Skeletal muscle satellite cell (primary cell): ENCODE measurements at regions not wholly inside any gene's neighbourhood (a gene's known extent, or its start where the extent isn't known, plus 50 kb on each side); places are given as distances from the start of the nearest gene placed in this dataset.
A peak's percentile ranks its signal among the peaks of the same experiment; 100 is the strongest.

ENCODE experiments used
- H3K27me3 ChIP-seq: 2 replicates; pipeline ENCODE4 v1.7.0; 2013; ENCODE audit warnings: low read length; ENCODE audit not compliant: control insufficient read depth, insufficient read depth
- H3K36me3 ChIP-seq: 2 replicates; pipeline ENCODE4 v1.7.0; 2013; ENCODE audit warnings: mild to moderate bottlenecking, control low read depth, low read length; ENCODE audit not compliant: insufficient read depth
- H3K4me1 ChIP-seq: 2 replicates; pipeline ENCODE4 v1.7.0; 2013; ENCODE audit warnings: low read length; ENCODE audit not compliant: control insufficient read depth, insufficient read depth
- H3K4me2 ChIP-seq: 2 replicates; pipeline ENCODE4 v1.7.0; 2013; ENCODE audit warnings: mild to moderate bottlenecking, low read length
- H3K4me3 ChIP-seq: 2 replicates; pipeline ENCODE4 v1.7.0; 2013; ENCODE audit warnings: low read length
- H3K9ac ChIP-seq: 2 replicates; pipeline ENCODE4 v1.7.0; 2013; ENCODE audit warnings: mild to moderate bottlenecking, low read depth, low read length, moderate library complexity
- H3K9me3 ChIP-seq: replicated peaks from 2 replicates; pipeline ENCODE4 v1.7.0; 2013; ENCODE audit warnings: mild to moderate bottlenecking, control low read depth, low read length

DNA sequence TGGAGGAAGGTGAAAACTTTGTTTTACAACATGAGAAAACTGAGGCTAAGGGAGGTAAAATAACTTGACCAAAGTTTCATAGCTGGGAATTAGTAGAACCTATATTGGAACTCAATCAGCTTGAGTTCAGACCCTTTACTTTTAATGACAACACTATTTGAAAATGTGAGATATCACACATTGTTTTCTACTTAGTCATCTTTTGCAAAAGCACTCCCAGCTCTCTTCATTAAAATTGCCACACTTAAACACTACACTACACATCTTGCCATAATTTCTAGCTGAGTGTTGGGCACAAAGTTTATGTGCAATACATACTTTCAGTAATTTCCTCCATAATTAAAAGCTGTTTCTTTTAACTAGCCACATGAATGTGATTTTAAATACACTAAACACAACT lies 230.4 kb upstream of the DCBLD2 start:
- Histone ChIP-seq H3K36me3 (no peaks in the 10 kb centered on the region), H3K9me3 (no peaks in the 10 kb centered on the region), H3K4me1 (peaks cover 29% of the 10 kb centered on the region), H3K4me2 (no peak overlapping the region), H3K27me3 (no peaks in the 10 kb centered on the region), H3K9ac (no peak overlapping the region), H3K4me3 (no peak overlapping the region)

DNA sequence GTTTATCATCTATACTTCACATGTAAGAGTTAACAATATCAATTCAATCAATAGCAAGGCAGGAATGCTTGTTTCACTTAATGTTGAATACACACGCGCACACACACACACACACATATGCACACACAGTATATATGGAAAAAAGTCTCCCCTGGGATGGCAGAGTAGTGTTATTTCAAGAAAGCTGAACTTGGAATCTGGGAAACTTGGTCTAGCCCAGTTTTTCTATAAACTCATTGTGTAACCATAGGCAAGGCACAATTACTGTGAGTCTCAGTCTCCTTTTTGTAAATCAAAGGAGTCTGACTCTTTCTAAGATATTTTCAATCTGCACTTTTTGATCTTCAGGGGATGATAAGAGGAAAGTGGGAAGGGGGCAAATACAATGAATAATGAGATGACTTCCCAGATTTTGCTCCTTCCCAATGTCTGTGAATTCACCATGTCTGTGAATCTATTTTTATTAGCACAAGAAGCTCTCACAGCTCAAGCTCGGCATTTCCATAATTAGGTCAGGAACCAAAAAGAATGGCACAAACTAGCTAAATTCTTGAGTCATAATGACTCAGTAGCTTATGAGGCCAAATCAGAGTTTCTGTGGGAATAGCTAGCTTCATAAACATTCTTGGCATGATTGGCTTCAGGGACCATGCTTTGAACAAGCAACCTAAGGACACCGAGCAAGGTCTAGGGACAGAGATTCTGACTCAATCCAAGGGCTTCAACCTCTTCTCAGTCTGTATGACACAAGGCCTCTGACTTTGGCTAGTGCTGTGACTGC lies 227.4 kb upstream of the DCBLD2 start:
- H3K4me3 ChIP-seq, result no peak overlapping the region
- peaks cover 40% of the 10 kb centered on the region for H3K4me1 ChIP-seq
- H3K9me3 ChIP-seq, result no peaks in the 10 kb centered on the region
- peak overlapping the region; percentile 36 for H3K4me2 ChIP-seq
- H3K27me3 ChIP-seq, result no peaks in the 10 kb centered on the region
- H3K9ac ChIP-seq, result peak overlapping the region; percentile 65
- no peaks in the 10 kb centered on the region for H3K36me3 ChIP-seq

DNA sequence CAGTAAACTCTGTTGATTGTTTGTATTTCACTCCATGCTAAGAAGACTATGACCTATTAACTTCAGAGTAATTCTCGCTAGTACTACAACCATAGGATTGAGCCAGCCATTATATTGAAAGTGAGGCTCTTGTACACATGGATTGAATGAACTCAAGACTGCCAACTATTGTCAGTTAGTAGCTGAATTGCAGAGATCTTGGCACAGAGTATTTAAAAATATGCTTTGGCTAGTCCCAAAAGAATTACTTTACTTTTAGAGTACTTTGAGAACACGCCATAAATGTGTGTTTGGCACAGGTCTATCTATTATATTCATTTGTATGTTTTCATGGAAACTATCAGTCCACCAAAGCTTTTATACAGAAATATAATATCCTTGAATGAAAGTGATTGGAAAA lies 226.7 kb upstream of the DCBLD2 start:
- H3K9ac ChIP-seq, result peak overlapping the region; percentile 65
- no peaks in the 10 kb centered on the region for H3K9me3 ChIP-seq
- H3K4me2 ChIP-seq, result no peak overlapping the region
- no peaks in the 10 kb centered on the region for H3K36me3 ChIP-seq
- H3K4me3 ChIP-seq, result no peak overlapping the region
- no peaks in the 10 kb centered on the region for H3K27me3 ChIP-seq
- peaks cover 40% of the 10 kb centered on the region for H3K4me1 ChIP-seq

DNA sequence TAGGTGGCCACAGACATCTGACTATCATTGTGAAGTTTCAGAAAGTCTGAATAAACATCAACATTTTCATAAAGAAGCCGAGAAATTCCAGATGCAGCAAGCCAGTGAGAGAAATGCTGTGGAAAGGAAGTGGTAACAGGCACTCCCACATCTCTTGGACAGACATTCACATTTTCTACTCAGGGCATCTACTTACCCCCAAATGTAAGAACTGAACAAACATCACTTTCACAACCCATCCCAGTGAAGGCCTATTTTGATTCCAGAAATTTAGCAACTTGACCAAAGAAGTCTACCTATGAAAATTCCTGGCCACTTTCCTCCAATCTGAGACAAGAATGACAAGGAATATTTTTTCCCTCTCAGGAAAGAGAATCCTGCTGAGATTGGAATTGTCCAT lies 224.8 kb upstream of the DCBLD2 start:
- Histone ChIP-seq H3K9me3 (no peaks in the 10 kb centered on the region), H3K9ac (peak overlapping the region; percentile 38)

DNA sequence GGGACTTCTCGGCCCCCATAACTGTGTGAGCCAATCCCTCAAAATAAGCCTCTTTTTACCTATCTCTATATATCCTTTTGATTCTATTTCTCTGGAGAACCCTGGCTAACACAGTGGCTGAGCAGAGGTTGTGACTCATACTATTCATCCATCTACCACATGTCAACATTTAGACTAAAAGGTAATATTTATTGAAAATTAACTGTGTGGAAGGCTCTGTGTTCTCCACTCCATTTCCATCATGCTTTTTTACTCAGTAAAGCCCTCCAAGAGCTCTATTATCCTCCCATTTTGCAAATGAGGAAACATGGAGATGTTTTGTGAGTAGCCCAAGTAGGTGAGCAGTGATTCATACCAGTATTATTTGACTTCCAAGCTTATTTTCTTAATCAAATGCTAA lies 217.9 kb upstream of the DCBLD2 start:
- no peaks in the 10 kb centered on the region for H3K36me3 ChIP-seq
- H3K9ac ChIP-seq, result no peak overlapping the region
- H3K4me1 ChIP-seq, result peaks cover 17% of the 10 kb centered on the region
- H3K27me3 ChIP-seq, result no peaks in the 10 kb centered on the region
- H3K4me2 ChIP-seq, result no peak overlapping the region
- no peaks in the 10 kb centered on the region for H3K9me3 ChIP-seq
- no peak overlapping the region for H3K4me3 ChIP-seq

More for the DNA sequence above, 224.8 kb upstream of the DCBLD2 start:
- Histone ChIP-seq H3K4me2 (no peak overlapping the region), H3K4me3 (no peak overlapping the region), H3K4me1 (peaks cover 31% of the 10 kb centered on the region), H3K36me3 (no peaks in the 10 kb centered on the region), H3K27me3 (no peaks in the 10 kb centered on the region)

DNA sequence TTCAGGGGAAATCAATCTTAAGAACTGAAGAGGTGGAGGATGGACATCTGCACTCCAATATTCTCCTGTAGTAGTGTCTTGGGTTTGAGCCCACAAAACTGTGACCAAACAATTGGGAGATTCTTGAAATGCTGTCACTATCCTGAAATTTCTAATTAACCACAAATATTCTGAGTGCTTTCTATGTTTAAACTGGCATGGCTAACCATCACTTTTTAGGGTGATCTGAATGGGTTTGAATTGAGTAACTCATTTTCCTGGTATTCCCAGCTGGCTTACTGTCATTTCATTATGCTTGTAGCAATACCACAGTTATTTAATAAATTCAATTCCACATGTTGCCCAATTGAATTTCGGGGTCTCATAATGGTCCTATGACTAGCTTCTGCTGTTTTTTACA lies 216.9 kb upstream of the DCBLD2 start:
- H3K9ac ChIP-seq, result no peak overlapping the region
- peaks cover 17% of the 10 kb centered on the region for H3K4me1 ChIP-seq
- no peaks in the 10 kb centered on the region for H3K27me3 ChIP-seq
- no peak overlapping the region for H3K4me2 ChIP-seq
- H3K36me3 ChIP-seq, result no peaks in the 10 kb centered on the region
- H3K4me3 ChIP-seq, result no peak overlapping the region
- no peaks in the 10 kb centered on the region for H3K9me3 ChIP-seq

DNA sequence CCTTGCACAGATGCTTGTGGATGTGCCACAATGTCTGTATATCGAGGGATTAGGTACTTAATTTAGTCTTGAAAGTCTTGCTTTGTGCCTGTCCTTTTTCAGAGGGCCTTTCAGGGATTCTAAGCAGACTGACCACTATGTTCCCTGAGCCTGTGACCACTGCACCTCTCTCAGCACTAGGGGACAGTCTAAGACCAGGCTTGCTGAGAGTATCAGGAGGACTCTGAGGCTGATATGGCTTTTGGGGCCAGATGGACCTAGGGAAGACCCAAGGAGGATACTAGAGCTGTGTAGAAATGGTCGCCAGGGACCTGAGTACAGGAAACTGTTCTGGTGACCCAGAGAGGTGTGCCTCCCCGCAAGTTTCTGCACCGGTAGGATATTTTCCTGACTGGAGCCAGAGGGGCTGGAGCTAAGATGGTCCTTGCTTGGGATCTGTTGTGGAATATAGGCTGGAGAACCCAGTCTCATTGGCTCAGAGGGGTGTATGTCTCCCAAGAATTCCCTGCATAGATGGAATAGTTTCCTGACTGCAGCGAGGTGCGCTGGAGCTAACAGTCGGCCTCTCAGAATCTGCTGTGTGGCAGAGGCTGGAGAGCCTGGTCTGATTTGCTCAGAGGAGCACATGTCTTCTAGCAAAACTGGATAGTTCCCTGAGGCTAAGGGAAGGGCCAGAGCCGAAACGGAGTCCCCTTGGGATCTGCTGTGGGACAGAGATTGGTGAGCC lies 213.2 kb upstream of the DCBLD2 start:
- H3K27me3 ChIP-seq, result no peaks in the 10 kb centered on the region
- H3K36me3 ChIP-seq, result no peaks in the 10 kb centered on the region
- no peak overlapping the region for H3K9ac ChIP-seq
- H3K4me2 ChIP-seq, result no peak overlapping the region
- H3K4me1 ChIP-seq, result peaks cover 17% of the 10 kb centered on the region
- H3K9me3 ChIP-seq, result no peaks in the 10 kb centered on the region
- no peak overlapping the region for H3K4me3 ChIP-seq

DNA sequence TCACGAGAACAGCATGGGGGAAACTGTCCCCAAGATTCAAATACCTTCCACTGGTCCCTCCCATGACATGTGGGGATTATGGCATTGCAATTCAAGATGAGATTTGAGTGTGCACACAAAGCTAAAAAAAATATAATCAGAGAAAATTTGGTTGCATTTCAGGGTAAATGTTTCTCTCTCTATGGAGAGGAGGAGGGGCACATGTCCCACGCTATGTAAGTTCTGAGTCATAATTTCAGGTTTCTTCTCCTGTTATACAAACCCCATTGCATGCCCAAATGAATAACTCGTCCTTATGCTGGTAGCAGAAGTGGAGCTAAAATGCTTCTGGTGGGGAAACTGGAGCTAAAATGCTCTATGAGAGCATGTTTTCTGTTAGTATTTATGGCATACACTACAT lies 209.7 kb upstream of the DCBLD2 start:
- H3K9me3 ChIP-seq, result no peaks in the 10 kb centered on the region
- H3K27me3 ChIP-seq, result no peaks in the 10 kb centered on the region
- no peak overlapping the region for H3K4me3 ChIP-seq
- no peak overlapping the region for H3K9ac ChIP-seq
- H3K36me3 ChIP-seq, result no peaks in the 10 kb centered on the region
- no peak overlapping the region for H3K4me2 ChIP-seq
- peaks cover 11% of the 10 kb centered on the region for H3K4me1 ChIP-seq

DNA sequence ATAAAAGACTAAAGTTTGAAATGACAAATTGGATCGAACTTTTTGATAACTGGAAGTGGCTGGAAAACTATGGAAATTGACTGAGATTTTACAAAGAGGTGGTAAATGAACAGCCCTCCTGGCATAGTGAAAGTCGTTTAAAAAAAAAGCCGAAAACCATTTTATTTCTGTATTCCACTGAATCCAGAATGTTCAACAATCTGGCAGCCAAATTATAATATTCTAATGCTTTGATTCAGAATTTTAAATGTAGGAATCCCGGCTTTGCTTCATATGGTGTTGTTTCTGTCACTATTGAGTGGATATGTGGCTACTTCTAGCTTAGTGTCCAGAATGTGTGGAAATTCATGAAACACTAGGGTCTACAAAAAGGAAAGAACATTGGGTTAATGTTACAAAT lies 208.9 kb upstream of the DCBLD2 start:
- Histone ChIP-seq H3K4me3 (no peak overlapping the region), H3K9me3 (no peaks in the 10 kb centered on the region), H3K36me3 (no peaks in the 10 kb centered on the region), H3K27me3 (no peaks in the 10 kb centered on the region), H3K9ac (no peak overlapping the region), H3K4me1 (peaks cover 11% of the 10 kb centered on the region), H3K4me2 (no peak overlapping the region)

DNA sequence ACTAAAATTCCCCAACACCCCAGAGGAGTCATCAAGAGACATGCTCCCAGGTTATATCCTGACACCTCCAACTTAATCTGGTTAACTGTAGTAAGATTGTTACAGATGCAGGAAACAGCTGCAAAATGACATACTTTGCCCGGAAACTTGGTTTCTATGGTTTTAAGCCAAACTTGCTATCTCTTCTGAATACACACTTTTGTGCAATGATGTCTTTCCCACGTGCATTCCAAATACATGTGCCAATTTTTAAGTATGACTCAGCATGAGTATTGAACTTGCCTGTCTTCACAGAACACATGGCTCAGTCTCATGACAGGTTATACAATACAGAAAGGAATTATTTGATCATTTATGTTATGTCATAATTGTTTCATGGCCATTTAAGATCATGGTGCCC lies 207.0 kb upstream of the DCBLD2 start:
- Histone ChIP-seq H3K9me3 (no peaks in the 10 kb centered on the region), H3K4me2 (no peak overlapping the region), H3K9ac (peak overlapping the region; percentile 21)

DNA sequence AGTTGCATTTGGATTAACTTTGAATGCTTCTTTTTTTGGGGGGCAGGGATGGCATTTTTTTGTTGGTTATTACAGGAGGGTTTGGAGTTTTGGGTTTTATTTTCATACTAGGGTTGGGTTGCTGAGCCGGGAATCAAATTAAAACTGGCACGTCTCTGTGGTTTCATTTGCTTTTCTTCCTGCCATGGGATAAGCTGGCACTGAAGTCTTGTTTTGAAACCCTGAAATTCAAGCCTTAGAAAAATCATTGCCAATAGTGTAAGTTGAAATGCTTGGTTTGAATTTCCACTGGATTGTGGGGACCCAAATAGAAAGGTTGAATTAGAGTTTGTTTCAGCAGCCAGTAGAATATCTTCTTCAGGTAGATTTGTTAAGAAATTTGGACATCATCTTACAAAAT lies 193.1 kb upstream of the DCBLD2 start:
- no peak overlapping the region for H3K4me2 ChIP-seq

More for the DNA sequence above, 207.0 kb upstream of the DCBLD2 start:
- Histone ChIP-seq H3K27me3 (no peaks in the 10 kb centered on the region), H3K4me3 (no peak overlapping the region), H3K4me1 (peaks cover 11% of the 10 kb centered on the region), H3K36me3 (no peaks in the 10 kb centered on the region)

DNA sequence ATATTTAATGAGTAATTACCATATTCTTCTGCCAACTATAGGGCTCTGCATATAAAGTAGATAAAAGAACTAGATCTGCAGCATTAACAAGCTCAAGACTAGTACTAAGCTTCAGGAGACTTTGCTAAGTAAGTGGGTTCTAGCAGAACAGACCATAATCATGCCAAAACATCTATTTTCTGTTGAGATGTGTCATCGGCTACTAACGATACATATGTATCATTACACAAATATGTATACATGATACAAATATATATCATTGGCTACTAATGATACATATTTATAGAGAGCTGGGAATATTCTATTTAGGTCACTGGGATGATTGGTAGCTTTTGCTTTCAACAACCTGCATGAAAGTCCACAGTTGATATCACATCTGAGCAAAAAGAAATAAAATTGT lies 185.8 kb upstream of the DCBLD2 start:
- Histone ChIP-seq H3K9ac (no peak overlapping the region), H3K4me3 (no peak overlapping the region), H3K4me1 (no peaks in the 10 kb centered on the region), H3K9me3 (no peaks in the 10 kb centered on the region), H3K27me3 (no peaks in the 10 kb centered on the region), H3K36me3 (no peaks in the 10 kb centered on the region), H3K4me2 (no peak overlapping the region)

More for the DNA sequence above, 193.1 kb upstream of the DCBLD2 start:
- Histone ChIP-seq H3K36me3 (no peaks in the 10 kb centered on the region), H3K4me3 (no peak overlapping the region), H3K4me1 (no peaks in the 10 kb centered on the region), H3K9me3 (no peaks in the 10 kb centered on the region), H3K27me3 (no peaks in the 10 kb centered on the region), H3K9ac (no peak overlapping the region)
